ENCODE measurements at regions not wholly inside any gene's neighbourhood (a gene's known extent, or its start where the extent isn't known, plus 50 kb on each side); places are given as distances from the start of the nearest gene placed in this dataset.

GRCh38 chr15:96053031-96053780, 277.3 kb upstream of the NR2F2 start:
- TF ChIP-seq EZH2phosphoT487 (IDR thresholded peaks at IDR 0.05; ENCODE audit: low read depth) (no peak), CTCF (IDR thresholded peaks at IDR 0.05; ENCODE audit: low read depth, low read length) (no peak)

Data from OCI-LY3 (cell line).